Panc1 (cell line): ENCODE measurements at regions not wholly inside any gene's neighbourhood (a gene's known extent, or its start where the extent isn't known, plus 50 kb on each side); places are given as distances from the start of the nearest gene placed in this dataset.

Experiments used
- ATAC-seq: fragments of 200-7000 bp; cut with Tn5 transposase; 2 replicates; pipeline ENCODE4 v1.9.1; 2020; ENCODE audit warnings: mild to moderate bottlenecking, moderate library complexity
- BruUV-seq: library from RNA; stranded (reverse); fragments of 400-500 nt; replicated peaks from 2 replicates; lab custom pipeline; 2021; lab: Mats Ljungman, UMichigan
- CTCF ChIA-PET: fragments of 300-600 bp; sonication (Branson Sonifier 250); formaldehyde crosslinking; loops from one replicate; lab custom pipeline; 2022; ENCODE audit warnings: antibody characterized with exemption; lab: Charles Lee
- POLR2A ChIA-PET: fragments of 300-600 bp; sonication (Branson Sonifier 250); formaldehyde crosslinking; loops from one replicate; lab custom pipeline; 2022; ENCODE audit warnings: antibody characterized with exemption; lab: Charles Lee
- DNase-seq: peaks from one replicate; pipeline ENCODE4 v3.0.0-alpha.2; 2010; ENCODE audit warnings: low read depth, low spot score
- H3K27ac ChIP-seq: 2 replicates; pipeline ENCODE4 v1.5.1; 2011; ENCODE audit warnings: mild to moderate bottlenecking, low read length, inconsistent platforms
- H3K27me3 ChIP-seq: fragments of 200-500 bp; sonication (Bioruptor generic); 2 replicates; pipeline ENCODE4 v1.6.0; 2014; ENCODE audit warnings: low read length, inconsistent platforms; ENCODE audit not compliant: control insufficient read depth, insufficient read depth
- H3K36me3 ChIP-seq: fragments of 200-500 bp; sonication (Bioruptor generic); 2 replicates; pipeline ENCODE4 v1.5.1; 2014; ENCODE audit warnings: inconsistent platforms, mild to moderate bottlenecking, low read length, moderate library complexity; ENCODE audit not compliant: control insufficient read depth, insufficient read depth
- H3K4me1 ChIP-seq: 2 replicates; pipeline ENCODE4 v1.5.1; 2011; ENCODE audit warnings: inconsistent platforms, mild to moderate bottlenecking, low read length, moderate library complexity; ENCODE audit not compliant: control insufficient read depth, insufficient read depth
- H3K4me3 ChIP-seq, 2 experiments: 2 replicates each; pipeline ENCODE4 v1.5.1; 2011 to 2012; ENCODE audit warnings: low read depth in 2 of 2, low read length in 2 of 2, mild to moderate bottlenecking in 2 of 2, inconsistent platforms in 1 of 2, moderate library complexity in 1 of 2
- H3K9me3 ChIP-seq: fragments of 200-500 bp; sonication (Bioruptor generic); 2 replicates; pipeline ENCODE4 v1.5.1; 2014; ENCODE audit warnings: low read depth, mild to moderate bottlenecking, inconsistent platforms, low read length, moderate library complexity; ENCODE audit not compliant: control insufficient read depth, insufficient read depth
- CTCF ChIP-seq: fragments of 450-650 bp; IDR thresholded peaks from 2 replicates; pipeline ENCODE4 v1.5.1; 2017; ENCODE audit warnings: mild to moderate bottlenecking
- POLR2AphosphoS5 ChIP-seq: IDR thresholded peaks from 2 replicates; pipeline ENCODE4 v1.6.1; 2012; ENCODE audit warnings: mild to moderate bottlenecking, low read depth, low read length, moderate library complexity
- REST ChIP-seq, 2 experiments: IDR thresholded peaks; 2 replicates each; pipeline ENCODE4 v1.6.1; 2011 to 2012; ENCODE audit warnings: low read depth in 2 of 2, control low read depth in 1 of 2, low read length in 1 of 2, mild to moderate bottlenecking in 1 of 2, moderate library complexity in 1 of 2; ENCODE audit not compliant: insufficient read depth in 1 of 2
- SIN3A ChIP-seq: IDR thresholded peaks from 2 replicates; pipeline ENCODE4 v1.6.1; 2012; ENCODE audit warnings: low read depth, mild to moderate bottlenecking, low read length, moderate library complexity, borderline replicate concordance; ENCODE audit not compliant: insufficient read depth
- TCF7L2 ChIP-seq: IDR thresholded peaks from 2 replicates; pipeline ENCODE4 v1.6.1; 2011; ENCODE audit warnings: mild to moderate bottlenecking, low read depth, low read length, inconsistent platforms
- in situ Hi-C: cut with HindIII; loops from 2 replicates; pipeline ENCODE4 v1.10.0; 2016; ENCODE audit warnings: low sequenced_read_pairs, low pct_unique_long_range_greater_than_20kb
- intact Hi-C: fragments of 100-400 bp; cut with micrococcal nuclease; formaldehyde crosslinking; loops from one replicate; pipeline ENCODE4 v1.10.0; 2022; ENCODE audit not compliant: unreplicated experiment

- no peak for TF ChIP-seq REST (IDR thresholded peaks at IDR 0.05; ENCODE audit: insufficient read depth in 1 of 2, low read depth in 2 of 2, low read length in 1 of 2)
- no peak for TF ChIP-seq SIN3A
- TF ChIP-seq TCF7L2 = no peak
- TF ChIP-seq POLR2AphosphoS5 = no peak
- TF ChIP-seq CTCF = no peak
- H3K27me3 ChIP-seq = no peaks in the 10 kb centered on the region
- POLR2A ChIA-PET = no interaction called here
- intact Hi-C loops = no loop called here
- DNase-seq = no peak
- no peak for ATAC-seq
- CTCF ChIA-PET = no interaction called here
- no TSS peak for BruUV-seq
- no peaks in the 10 kb centered on the region for H3K36me3 ChIP-seq
- H3K27ac ChIP-seq = no peak overlapping the region
- in situ Hi-C loops = no loop called here
- no peaks in the 10 kb centered on the region for H3K9me3 ChIP-seq
- H3K4me1 ChIP-seq = no peaks in the 10 kb centered on the region
- H3K4me3 ChIP-seq = no peak overlapping the region
Measured at GRCh38 chrX:18003876-18004275, 142.8 kb upstream of the RAI2 start.

GRCh38 chrX:18002791-18003190 lies 141.7 kb upstream of the RAI2 start:
- in situ Hi-C loops = no loop called here
- ChIA-PET POLR2A (no interaction called here), CTCF (no interaction called here)
- Histone ChIP-seq H3K27ac (no peak overlapping the region), H3K36me3 (no peaks in the 10 kb centered on the region), H3K27me3 (no peaks in the 10 kb centered on the region), H3K4me1 (no peaks in the 10 kb centered on the region), H3K9me3 (no peaks in the 10 kb centered on the region), H3K4me3 (no peak overlapping the region)
- BruUV-seq = no TSS peak
- intact Hi-C loops = no loop called here
- ATAC-seq (no peak), DNase-seq (no peak)
- TF ChIP-seq POLR2AphosphoS5 = no peak
- no peak for TF ChIP-seq TCF7L2
- TF ChIP-seq REST (IDR thresholded peaks at IDR 0.05; ENCODE audit: insufficient read depth in 1 of 2, low read depth in 2 of 2, low read length in 1 of 2) = no peak
- no peak for TF ChIP-seq SIN3A
